PC-3 (cell line): ENCODE measurements at regions not wholly inside any gene's neighbourhood (a gene's known extent, or its start where the extent isn't known, plus 50 kb on each side); places are given as distances from the start of the nearest gene placed in this dataset.

ENCODE experiments used
- CTCF ChIP-seq: fragments of 300-600 bp; sonication (generic); conservative IDR thresholded peaks from 2 replicates; pipeline ENCODE4 v1.5.1; 2017; ENCODE audit warnings: antibody characterized with exemption, low read depth, mild to moderate bottlenecking, low read length
- EZH2 ChIP-seq: fragments of 300-600 bp; sonication (generic); IDR thresholded peaks from one replicate; pipeline ENCODE4 v1.6.1; 2017; ENCODE audit warnings: antibody characterized with exemption, mild to moderate bottlenecking, low read length; ENCODE audit not compliant: unreplicated experiment
- EZH2phosphoT487 ChIP-seq: fragments of 300-600 bp; sonication (generic); IDR thresholded peaks from 2 replicates; pipeline ENCODE4 v1.6.1; 2018; ENCODE audit warnings: mild to moderate bottlenecking, antibody characterized with exemption, low read length, borderline replicate concordance

GRCh38 chr5:82345108-82345507 is 67.0 kb upstream of the RPS23 start:
- TF ChIP-seq CTCF: no peak
- no peak for TF ChIP-seq EZH2
- no peak for TF ChIP-seq EZH2phosphoT487
